ENCODE measurements at regions not wholly inside any gene's neighbourhood (a gene's known extent, or its start where the extent isn't known, plus 50 kb on each side); places are given as distances from the start of the nearest gene placed in this dataset.

- intact Hi-C loops (cut with micrococcal nuclease): no loop called here
Measured at GRCh38 chr2:224211791-224212190, 172.7 kb upstream of the SERPINE2 start.

GRCh38 chr2:224211181-224211480 lies 172.0 kb upstream of the SERPINE2 start:
- intact Hi-C loops (cut with micrococcal nuclease): no loop called here

GRCh38 chr2:224210286-224211180 lies 171.4 kb upstream of the SERPINE2 start:
- intact Hi-C loops (cut with micrococcal nuclease): no loop called here

DNA sequence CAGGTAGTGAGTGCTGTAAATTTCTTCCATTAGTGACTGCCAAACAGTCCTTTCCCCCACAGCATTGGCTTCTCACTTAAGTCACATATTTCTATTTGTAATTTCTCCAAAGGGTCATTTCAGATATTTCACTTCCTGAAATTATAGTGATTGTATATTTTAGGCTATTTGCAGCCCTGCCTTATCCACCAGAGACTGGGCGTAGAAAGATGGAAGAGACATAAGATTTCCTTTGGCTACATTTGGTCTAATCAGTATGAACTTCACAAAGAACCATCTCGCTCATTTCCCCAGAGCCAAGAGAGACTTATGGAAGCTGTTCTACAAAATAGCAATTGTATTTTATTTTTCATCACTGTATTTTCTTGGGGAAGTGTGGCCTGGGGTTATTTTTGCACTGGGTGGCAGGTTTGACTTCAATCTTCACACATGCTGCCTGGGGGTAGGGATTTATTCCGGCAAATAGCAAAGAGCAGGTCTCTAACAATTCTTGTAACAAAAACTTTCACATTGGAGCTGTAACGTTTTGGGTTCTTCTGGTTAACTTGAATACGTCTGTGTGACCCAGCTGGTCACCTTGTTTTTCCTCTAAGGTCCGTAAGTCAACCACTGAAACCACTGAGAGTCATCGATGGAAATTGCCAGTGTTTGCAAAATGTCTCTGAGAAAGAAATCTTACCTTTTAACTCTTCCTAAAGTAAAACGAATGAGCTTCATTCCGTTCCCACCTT lies 170.6 kb upstream of the SERPINE2 start:
- intact Hi-C loops (cut with micrococcal nuclease): no loop called here

DNA sequence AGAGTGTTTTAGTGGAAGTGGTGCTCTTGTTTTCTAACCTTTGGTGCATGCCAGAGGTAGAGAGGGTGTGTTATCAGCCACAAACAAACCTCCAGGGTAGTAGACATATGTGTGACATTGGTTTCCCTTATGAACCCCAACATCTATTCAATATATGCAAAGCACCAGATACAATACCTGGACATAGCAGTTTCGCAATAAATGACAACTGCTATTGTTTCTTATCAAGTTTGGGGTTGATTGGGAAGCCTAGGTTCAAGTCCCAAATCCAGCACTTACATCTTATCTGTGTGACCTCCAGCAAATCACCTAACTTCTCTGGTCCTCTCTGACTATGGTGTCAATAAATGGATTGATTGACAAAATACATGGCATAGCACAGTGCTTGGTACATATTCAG lies 169.4 kb upstream of the SERPINE2 start:
- intact Hi-C loops (cut with micrococcal nuclease): no loop called here

DNA sequence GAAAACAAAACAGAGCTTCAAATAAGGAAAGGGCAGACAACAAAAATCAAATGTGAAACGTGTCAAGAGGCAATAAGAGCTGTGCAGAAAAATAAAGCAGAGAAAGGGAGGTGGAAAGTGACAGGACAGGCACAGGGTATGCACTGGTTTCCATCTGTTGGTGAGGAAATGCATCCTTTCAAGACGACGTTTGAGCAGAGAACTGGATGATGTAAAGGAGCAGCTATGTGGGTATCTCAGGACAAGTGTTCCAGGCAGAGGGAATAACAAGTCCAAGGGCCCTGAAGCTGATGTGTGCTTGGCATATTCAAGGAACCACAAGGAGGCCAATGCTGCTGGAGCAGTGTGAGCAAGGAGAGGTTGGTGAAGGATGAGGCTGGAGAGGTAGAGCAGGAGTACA lies 168.9 kb upstream of the SERPINE2 start:
- intact Hi-C loops (cut with micrococcal nuclease): no loop called here

- intact Hi-C loops (cut with micrococcal nuclease): no loop called here
Measured at GRCh38 chr2:224206816-224207215, 167.7 kb upstream of the SERPINE2 start.

DNA sequence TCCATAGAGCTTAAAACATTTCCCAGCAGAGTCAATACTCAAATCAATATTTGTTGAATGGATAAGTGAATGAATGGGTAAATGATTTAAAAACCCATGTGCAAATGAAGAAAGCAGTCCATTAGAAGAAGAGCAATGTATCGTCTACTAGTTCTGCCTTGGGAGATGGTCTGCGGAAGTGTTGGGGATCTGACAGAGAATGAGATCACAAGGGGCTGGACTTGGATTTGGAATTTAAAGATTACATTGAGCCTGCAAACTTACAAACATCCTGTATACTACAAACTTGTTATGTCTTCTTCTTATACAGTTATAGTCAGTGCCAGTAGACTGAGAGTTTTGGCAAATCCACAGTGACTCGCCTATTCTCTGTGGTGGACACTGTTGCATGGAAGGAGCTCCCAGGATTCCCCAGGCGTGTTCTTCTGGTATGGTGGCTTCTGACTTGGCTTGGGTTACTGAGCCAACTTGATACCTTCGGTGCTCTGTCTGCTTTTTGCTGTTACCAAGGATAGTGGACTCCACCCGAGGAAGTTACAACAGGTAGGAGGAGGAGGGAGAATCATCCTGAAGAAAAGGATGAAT lies 163.3 kb upstream of the SERPINE2 start:
- intact Hi-C loops (cut with micrococcal nuclease): no loop called here

DNA sequence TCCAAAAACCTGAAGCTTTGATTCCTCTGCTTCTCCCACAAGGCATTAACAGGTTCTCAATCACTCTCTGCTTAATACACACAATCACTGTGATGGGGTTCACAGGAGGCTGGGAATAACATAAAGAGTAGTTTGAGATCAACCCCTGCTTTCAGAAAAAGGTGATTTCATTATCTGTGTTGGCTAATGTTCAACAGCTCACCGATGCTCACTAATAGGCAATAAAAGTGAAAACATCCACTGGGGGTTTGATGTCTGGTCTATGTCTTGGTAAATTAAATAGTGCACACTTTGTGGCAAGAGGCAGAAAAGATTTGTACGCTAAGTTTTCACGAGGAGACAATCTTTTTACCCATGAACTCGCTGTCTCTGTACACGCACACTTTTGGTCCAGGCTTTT lies 159.3 kb upstream of the SERPINE2 start:
- intact Hi-C loops (cut with micrococcal nuclease): no loop called here

- intact Hi-C loops (cut with micrococcal nuclease): no loop called here
Measured at GRCh38 chr2:224196810-224197209, 157.7 kb upstream of the SERPINE2 start.

DNA sequence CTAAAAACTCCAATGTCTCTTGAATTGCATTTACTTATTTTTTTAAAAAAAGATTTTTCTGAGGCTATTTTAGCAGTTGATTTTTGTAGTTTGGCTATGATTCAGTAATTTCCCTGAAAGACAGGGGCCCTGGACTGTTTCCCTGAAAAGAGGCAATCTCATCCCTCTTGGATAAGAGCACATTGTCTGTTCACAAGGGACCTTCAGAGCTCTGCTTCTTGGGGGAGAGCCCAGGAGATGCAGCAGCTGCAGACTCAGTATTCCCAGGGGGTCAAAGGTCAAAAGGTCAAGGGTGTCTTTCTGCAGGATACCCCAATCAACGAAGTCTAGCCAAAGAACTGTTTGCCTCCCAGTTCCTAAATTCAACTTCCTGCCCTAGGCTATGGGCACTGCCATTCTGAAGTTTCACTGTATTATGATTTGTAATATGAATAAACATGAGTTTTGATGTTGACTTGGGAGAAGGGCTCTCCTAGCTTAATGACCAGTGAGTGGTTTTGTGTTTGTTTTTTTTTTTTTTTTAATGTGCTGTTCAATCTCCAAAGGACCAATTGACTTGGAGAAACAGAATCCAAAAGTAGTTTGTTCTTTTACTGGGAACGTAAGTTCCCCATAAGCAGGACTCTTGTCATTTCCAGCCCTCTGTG lies 157.0 kb upstream of the SERPINE2 start:
- intact Hi-C loops (cut with micrococcal nuclease): no loop called here

DNA sequence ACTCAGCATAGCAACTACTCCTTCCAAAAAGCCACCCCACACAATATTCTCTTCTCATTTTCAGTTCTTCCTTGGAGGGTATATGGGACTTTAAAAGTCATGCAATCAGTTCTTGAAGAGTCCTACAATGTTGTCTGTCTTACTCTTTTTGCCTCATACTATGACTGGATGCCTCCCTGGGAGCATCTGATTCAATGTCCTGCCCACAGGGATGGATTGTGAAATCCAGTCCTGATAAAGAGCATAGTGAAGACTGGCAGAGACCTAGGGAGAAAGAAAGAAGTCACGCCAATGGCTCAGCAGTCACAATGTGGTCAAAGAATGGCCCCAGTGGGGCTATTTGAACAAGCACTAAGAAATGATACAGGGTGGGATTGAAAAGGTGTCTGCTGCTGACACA lies 155.1 kb upstream of the SERPINE2 start:
- intact Hi-C loops (cut with micrococcal nuclease): no loop called here

DNA sequence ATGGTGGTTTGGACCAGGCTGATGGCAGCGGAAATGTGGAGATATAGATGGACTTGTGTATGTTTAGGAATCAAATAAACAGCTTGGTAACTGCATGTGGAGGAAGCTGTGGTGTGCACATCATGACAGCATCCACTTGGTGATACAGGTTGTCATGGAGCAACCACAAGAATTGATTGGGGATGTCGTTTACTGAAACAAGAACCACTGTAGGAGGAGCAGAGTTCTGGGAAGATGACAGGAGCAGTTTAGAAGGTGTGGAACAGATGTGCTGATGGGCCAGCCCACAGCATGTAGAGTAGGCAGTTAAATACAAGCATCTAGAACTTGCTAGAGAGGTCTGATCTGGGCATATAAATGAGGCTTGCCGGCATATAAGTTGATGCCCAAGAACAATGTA lies 152.4 kb upstream of the SERPINE2 start:
- intact Hi-C loops (cut with micrococcal nuclease): no loop called here

GRCh38 chr2:224190936-224191270 lies 151.8 kb upstream of the SERPINE2 start:
- intact Hi-C loops (cut with micrococcal nuclease): no loop called here

GRCh38 chr2:224190234-224190935 lies 151.3 kb upstream of the SERPINE2 start:
- intact Hi-C loops (cut with micrococcal nuclease): no loop called here

DNA sequence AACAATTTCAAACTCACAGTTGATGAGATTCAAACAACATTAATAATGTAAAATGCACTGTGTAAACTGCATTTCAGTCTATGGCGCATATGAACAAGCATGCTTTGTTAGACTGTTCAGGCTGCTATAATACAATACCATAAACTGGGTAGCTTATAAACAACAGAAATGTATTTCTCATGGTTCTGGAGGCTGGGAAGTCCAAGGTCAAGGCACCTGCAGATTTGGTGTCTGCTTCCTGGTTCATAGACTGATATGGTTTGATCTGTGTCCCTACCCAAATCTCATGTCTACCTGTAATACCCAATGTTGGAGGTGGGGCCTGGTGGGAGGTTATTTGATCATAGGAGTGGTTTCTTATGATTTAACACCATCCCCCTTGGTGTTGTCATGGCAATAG lies 148.1 kb upstream of the SERPINE2 start:
- intact Hi-C loops (cut with micrococcal nuclease): no loop called here

- intact Hi-C loops (cut with micrococcal nuclease): no loop called here
Measured at GRCh38 chr2:224185023-224185601, 146.0 kb upstream of the SERPINE2 start.

DNA sequence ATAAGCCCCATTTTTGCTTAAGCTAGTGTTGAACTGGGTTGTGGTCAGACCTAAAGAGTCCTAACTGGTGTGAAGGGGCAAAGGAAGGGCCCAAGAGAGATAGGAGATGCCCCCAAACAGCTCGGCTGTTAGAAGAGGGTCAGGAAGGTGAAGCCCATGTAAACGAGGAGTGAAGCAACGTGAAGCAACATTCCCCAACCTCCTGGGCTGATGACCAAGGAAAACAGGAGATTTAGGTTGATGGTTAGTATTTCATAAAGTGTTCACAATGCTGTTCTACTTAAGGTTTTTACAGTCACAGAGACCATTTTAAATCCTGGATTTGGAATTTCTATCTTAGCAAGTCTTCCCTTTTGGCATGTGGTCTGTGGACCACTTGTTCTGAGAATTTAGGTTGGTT lies 144.0 kb upstream of the SERPINE2 start:
- intact Hi-C loops (cut with micrococcal nuclease): no loop called here

GRCh38 chr2:224182498-224182897 lies 143.4 kb upstream of the SERPINE2 start:
- intact Hi-C loops (cut with micrococcal nuclease): no loop called here

- intact Hi-C loops (cut with micrococcal nuclease): no loop called here
Measured at GRCh38 chr2:224181534-224182155, 142.6 kb upstream of the SERPINE2 start.

DNA sequence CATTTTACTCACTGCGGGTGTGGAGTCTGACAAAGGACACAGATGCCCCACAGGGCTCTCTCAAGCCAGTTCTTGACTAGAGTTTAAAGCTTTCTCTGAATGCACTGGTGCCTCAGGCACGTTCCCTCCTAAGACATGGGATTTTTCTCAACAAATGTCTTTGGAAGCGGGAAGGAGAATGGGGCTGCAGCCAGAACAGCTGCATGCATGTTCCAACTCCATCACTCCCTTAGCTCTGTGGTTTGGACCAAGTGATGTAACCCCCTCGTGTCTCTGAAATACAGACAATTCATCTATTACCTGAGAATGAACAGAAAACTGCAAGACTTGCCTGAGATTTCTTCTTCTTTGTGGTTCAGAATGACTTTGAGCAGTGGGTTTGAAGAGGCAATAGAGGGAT lies 141.7 kb upstream of the SERPINE2 start:
- intact Hi-C loops (cut with micrococcal nuclease): no loop called here

All from T-helper 2 cell treated with Interferon-gamma antibody and Interleukin-4, amounts not matched to agents 100 ng/mL and 5 ng/mL, for 36 hours (primary cell).